ENCODE measurements at regions not wholly inside any gene's neighbourhood (a gene's known extent, or its start where the extent isn't known, plus 50 kb on each side); places are given as distances from the start of the nearest gene placed in this dataset.

DNA sequence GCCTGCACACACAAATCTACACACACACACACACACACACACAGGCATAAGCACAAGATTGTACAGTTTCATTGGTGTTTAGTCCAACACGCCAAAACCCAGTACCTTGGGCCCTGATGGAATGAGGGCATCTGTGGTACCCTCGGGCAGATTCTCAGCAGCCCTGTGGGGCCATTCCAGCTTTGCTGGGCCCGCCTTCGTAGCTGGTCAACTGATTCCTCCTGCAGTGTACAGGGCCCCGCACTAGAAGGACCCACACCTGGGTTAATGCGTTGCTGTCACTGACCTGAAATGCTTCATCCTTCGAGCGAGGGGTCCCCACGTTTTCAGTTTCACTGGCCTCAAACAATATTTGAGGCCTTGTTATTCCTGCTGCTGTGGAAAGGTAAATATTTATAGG, 731.2 kb downstream of the BRD1 start:
- CTCF ChIA-PET (ENCODE audit: low intra/inter-chr PET ratio, low total read pairs): no interaction called here
- H3K4me2 ChIP-seq (ENCODE audit: low read depth, low read length): no peak overlapping the region
- H3K79me2 ChIP-seq (ENCODE audit: insufficient read depth, low read length): no peaks in the 10 kb centered on the region
- no peak overlapping the region for H2AFZ ChIP-seq (ENCODE audit: low read length)
- POLR2A ChIA-PET: no interaction called here
- no peak for DNase-seq (ENCODE audit: low spot score)
- no TSS peak for BruUV-seq (replicated peaks)
- H3K27ac ChIP-seq (ENCODE audit: extremely low read length, insufficient read depth, low read length): no peak overlapping the region
- no peaks in the 10 kb centered on the region for H4K20me1 ChIP-seq (ENCODE audit: insufficient read depth, low read length)
- peaks cover 3 to 55% of the 10 kb centered on the region in 2 experiments for H3K27me3 ChIP-seq (ENCODE audit: control insufficient read depth in 1 of 2, insufficient read depth in 2 of 2, low read length in 2 of 2)
- WGBS (ENCODE audit: low lambda C conversion rate): 6% methylated on average over 4 of the region's 9 CpGs
- no peaks in the 10 kb centered on the region for H3K9me3 ChIP-seq (ENCODE audit: low read length)
- intact Hi-C loops (cut with micrococcal nuclease; ENCODE audit: unreplicated experiment) (no loop called here), in situ Hi-C loops (cut with HindIII; ENCODE audit: extremely low pct_ligation_motif_present, low pct_unique_long_range_greater_than_20kb) (no loop called here)
- H3K36me3 ChIP-seq (replicated peaks in 1 of 2; ENCODE audit: control insufficient read depth in 1 of 2, insufficient read depth in 2 of 2, low read length in 2 of 2): no peaks in the 10 kb centered on the region
- no peak for TF ChIP-seq PAWR (CRISPR knock-in tag; IDR thresholded peaks at IDR 0.05; ENCODE audit: borderline replicate concordance)
- H3K4me3 ChIP-seq (replicated peaks in 1 of 3; ENCODE audit: insufficient read depth in 1 of 3, low read depth in 2 of 3, low read length in 3 of 3): no peak overlapping the region
- ATAC-seq: no peak
- no peak overlapping the region for H3K9ac ChIP-seq (ENCODE audit: insufficient read depth, low read depth, low read length)
- no peaks in the 10 kb centered on the region for H3K4me1 ChIP-seq (ENCODE audit: insufficient read depth, low read length)
- no peak for FAIRE-seq

DNA sequence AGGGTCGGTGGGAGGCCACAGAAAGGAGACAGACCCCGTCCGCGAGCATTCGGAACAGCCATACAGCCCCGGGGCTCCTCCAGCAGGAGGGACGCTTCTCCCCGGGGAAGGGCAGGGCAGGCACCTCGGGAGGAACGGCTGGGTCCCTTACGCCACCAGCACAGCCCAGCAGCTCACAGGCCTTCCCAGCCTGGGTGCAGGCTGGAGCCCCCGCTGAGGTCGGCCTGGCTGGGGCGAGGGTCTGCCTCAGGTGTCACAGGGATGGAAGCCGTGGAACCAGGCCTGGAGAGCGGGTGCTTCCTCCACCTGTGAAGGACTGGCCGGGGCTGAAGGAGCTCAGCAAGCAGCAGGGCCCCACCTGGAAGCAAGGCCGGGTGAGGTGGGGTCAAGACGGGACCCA, 732.3 kb downstream of the BRD1 start:
- Histone ChIP-seq H3K79me2 (ENCODE audit: insufficient read depth, low read length) (no peaks in the 10 kb centered on the region), H3K9ac (ENCODE audit: insufficient read depth, low read depth, low read length) (no peak overlapping the region), H3K36me3 (replicated peaks in 1 of 2; ENCODE audit: control insufficient read depth in 1 of 2, insufficient read depth in 2 of 2, low read length in 2 of 2) (no peaks in the 10 kb centered on the region), H3K4me3 (replicated peaks in 1 of 3; ENCODE audit: insufficient read depth in 1 of 3, low read depth in 2 of 3, low read length in 3 of 3) (no peak overlapping the region), H3K4me2 (ENCODE audit: low read depth, low read length) (no peak overlapping the region), H2AFZ (ENCODE audit: low read length) (no peak overlapping the region), H3K27me3 (ENCODE audit: control insufficient read depth in 1 of 2, insufficient read depth in 2 of 2, low read length in 2 of 2) (peaks cover 4 to 52% of the 10 kb centered on the region in 2 experiments; a peak in 4 of 5 replicates), H3K27ac (ENCODE audit: extremely low read length, insufficient read depth, low read length) (no peak overlapping the region), H3K9me3 (ENCODE audit: low read length) (no peaks in the 10 kb centered on the region), H4K20me1 (ENCODE audit: insufficient read depth, low read length) (no peaks in the 10 kb centered on the region), H3K4me1 (ENCODE audit: insufficient read depth, low read length) (no peaks in the 10 kb centered on the region)
- 31% methylated on average over 7 of the region's 19 CpGs for whole genome bisulfite sequencing (ENCODE audit: low lambda C conversion rate)
- FAIRE-seq (no peak), DNase-seq (ENCODE audit: low spot score) (no peak), ATAC-seq (no peak)
- ChIA-PET POLR2A (no interaction called here), CTCF (ENCODE audit: low intra/inter-chr PET ratio, low total read pairs) (no interaction called here)
- BruUV-seq (replicated peaks): no TSS peak
- intact Hi-C loops (cut with micrococcal nuclease; ENCODE audit: unreplicated experiment): no loop called here
- in situ Hi-C loops (cut with HindIII; ENCODE audit: extremely low pct_ligation_motif_present, low pct_unique_long_range_greater_than_20kb): no loop called here
- TF ChIP-seq ZSCAN22 (CRISPR knock-in tag; IDR thresholded peaks at IDR 0.05): no peak
- no peak for TF ChIP-seq XBP1 (CRISPR knock-in tag; IDR thresholded peaks at IDR 0.05)
- TF ChIP-seq ZNF570 (CRISPR knock-in tag; IDR thresholded peaks at IDR 0.05; ENCODE audit: borderline replicate concordance): no peak
- TF ChIP-seq SP1 (IDR thresholded peaks at IDR 0.05): no peak
- TF ChIP-seq SP1 (CRISPR knock-in tag; IDR thresholded peaks at IDR 0.05): no peak
- no peak for TF ChIP-seq CREBL2 (CRISPR knock-in tag; IDR thresholded peaks at IDR 0.05; ENCODE audit: borderline replicate concordance)
- no peak for TF ChIP-seq HNRNPK (IDR thresholded peaks at IDR 0.05; ENCODE audit: low read depth, low read length, poor library complexity, severe bottlenecking)
- TF ChIP-seq MIER3 (CRISPR knock-in tag; IDR thresholded peaks at IDR 0.05; ENCODE audit: borderline replicate concordance): no peak
- no peak for TF ChIP-seq GTF2F1 (IDR thresholded peaks at IDR 0.05; ENCODE audit: low read length)
- no peak for TF ChIP-seq PAF1 (CRISPR knock-in tag; IDR thresholded peaks at IDR 0.05)
- TF ChIP-seq ZNF263 (CRISPR knock-in tag; IDR thresholded peaks at IDR 0.05): no peak
- TF ChIP-seq, protein P1, sequence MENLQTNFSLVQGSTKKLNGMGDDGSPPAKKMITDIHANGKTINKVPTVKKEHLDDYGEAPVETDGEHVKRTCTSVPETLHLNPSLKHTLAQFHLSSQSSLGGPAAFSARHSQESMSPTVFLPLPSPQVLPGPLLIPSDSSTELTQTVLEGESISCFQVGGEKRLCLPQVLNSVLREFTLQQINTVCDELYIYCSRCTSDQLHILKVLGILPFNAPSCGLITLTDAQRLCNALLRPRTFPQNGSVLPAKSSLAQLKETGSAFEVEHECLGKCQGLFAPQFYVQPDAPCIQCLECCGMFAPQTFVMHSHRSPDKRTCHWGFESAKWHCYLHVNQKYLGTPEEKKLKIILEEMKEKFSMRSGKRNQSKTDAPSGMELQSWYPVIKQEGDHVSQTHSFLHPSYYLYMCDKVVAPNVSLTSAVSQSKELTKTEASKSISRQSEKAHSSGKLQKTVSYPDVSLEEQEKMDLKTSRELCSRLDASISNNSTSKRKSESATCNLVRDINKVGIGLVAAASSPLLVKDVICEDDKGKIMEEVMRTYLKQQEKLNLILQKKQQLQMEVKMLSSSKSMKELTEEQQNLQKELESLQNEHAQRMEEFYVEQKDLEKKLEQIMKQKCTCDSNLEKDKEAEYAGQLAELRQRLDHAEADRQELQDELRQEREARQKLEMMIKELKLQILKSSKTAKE (CRISPR knock-in tag; IDR thresholded peaks at IDR 0.05; ENCODE audit: borderline replicate concordance): no peak
- TF ChIP-seq TAF15 (IDR thresholded peaks at IDR 0.05; ENCODE audit: low read depth, low read length, poor library complexity, severe bottlenecking): no peak
- no peak for TF ChIP-seq ZBTB7B (CRISPR knock-in tag; IDR thresholded peaks at IDR 0.05)
- TF ChIP-seq ZNF230 (CRISPR knock-in tag; IDR thresholded peaks at IDR 0.05): no peak
- TF ChIP-seq NFE2L2 (IDR thresholded peaks at IDR 0.05; ENCODE audit: low read length): no peak
- TF ChIP-seq ZBTB25 (CRISPR knock-in tag; IDR thresholded peaks at IDR 0.05): no peak
- TF ChIP-seq DDIT3 (CRISPR knock-in tag; IDR thresholded peaks at IDR 0.05): no peak

All from HepG2 (cell line).